ENCODE measurements at regions not wholly inside any gene's neighbourhood (a gene's known extent, or its start where the extent isn't known, plus 50 kb on each side); places are given as distances from the start of the nearest gene placed in this dataset.

- TF ChIP-seq POLR2AphosphoS5 (IDR thresholded peaks at IDR 0.05; ENCODE audit: low read depth, low read length) (no peak), REST (IDR thresholded peaks at IDR 0.05; ENCODE audit: insufficient read depth in 1 of 2, low read depth in 2 of 2, low read length in 2 of 2) (no peak), TAF1 (IDR thresholded peaks at IDR 0.05; ENCODE audit: borderline replicate concordance, insufficient read depth, low read length) (no peak)
Measured at GRCh38 chr1:59229138-59229537, 67.8 kb upstream of the FGGY start.

Measured in PFSK-1 (cell line).